Brain microvascular endothelial cell (primary cell): ENCODE measurements at regions not wholly inside any gene's neighbourhood (a gene's known extent, or its start where the extent isn't known, plus 50 kb on each side); places are given as distances from the start of the nearest gene placed in this dataset.
"Not testable (repeated sequence)": the region's sequence is repeated elsewhere in the genome, so short reads cannot be mapped to it uniquely, and the experiment has no call there.

ENCODE experiments used
- DNase-seq: peaks from one replicate; pipeline ENCODE4 v3.0.0-alpha.2; 2020
- H3K27ac ChIP-seq: fragments of 250-450 bp; sonication (Bioruptor Pico); 2 replicates; pipeline ENCODE4 v1.5.1; 2020; ENCODE audit warnings: mild to moderate bottlenecking, moderate library complexity
- H3K27me3 ChIP-seq: fragments of 250-450 bp; sonication (Bioruptor Pico); replicated peaks from 2 replicates; pipeline ENCODE4 v1.5.1; 2020; ENCODE audit warnings: mild to moderate bottlenecking
- H3K36me3 ChIP-seq: fragments of 250-450 bp; sonication (Bioruptor Pico); replicated peaks from 2 replicates; pipeline ENCODE4 v1.5.1; 2020; ENCODE audit warnings: mild to moderate bottlenecking
- H3K4me3 ChIP-seq: 2 replicates; pipeline ENCODE4 v1.5.1; 2011; ENCODE audit warnings: low read depth, mild to moderate bottlenecking, control low read depth, low read length, moderate library complexity
- in situ Hi-C: cut with HindIII; loops from 2 replicates; pipeline ENCODE4 v1.10.0; 2017; ENCODE audit warnings: low sequenced_read_pairs, low pct_ligation_motif_present
- TF ChIP-seq, protein P1 (sequence below): IDR thresholded peaks from 2 replicates; pipeline ENCODE4 v1.5.1; 2011; ENCODE audit warnings: low read depth, mild to moderate bottlenecking, moderate library complexity, low read length, control low read depth, inconsistent platforms; ENCODE audit errors: missing control alignments

DNA sequence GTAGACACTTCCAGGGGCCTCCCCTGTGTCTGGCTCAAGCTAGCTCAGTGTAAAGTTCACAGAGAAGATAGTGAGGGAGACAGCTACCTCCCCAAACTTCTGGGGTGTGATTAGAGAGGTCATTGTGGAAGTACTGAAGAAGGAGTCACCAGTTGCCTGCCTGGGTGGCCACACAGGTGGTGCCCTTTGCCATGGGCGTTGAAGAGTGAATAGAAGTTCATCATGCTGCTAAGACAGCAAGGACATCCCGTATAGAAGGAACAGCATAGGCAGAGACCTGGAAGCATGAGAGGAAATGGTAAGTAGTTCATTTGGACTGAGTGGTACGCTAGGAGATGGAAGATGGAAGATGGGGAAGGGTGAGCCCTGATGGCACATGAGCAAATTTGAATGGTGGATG is 110.1 kb downstream of the PJA1 start:
- no peaks in the 10 kb centered on the region for H3K36me3 ChIP-seq
- no peak for DNase-seq
- no peaks in the 10 kb centered on the region for H3K27me3 ChIP-seq
- H3K4me3 ChIP-seq: no peak overlapping the region
- in situ Hi-C loops: no loop called here
- no peak overlapping the region for H3K27ac ChIP-seq
- TF ChIP-seq, protein P1, sequence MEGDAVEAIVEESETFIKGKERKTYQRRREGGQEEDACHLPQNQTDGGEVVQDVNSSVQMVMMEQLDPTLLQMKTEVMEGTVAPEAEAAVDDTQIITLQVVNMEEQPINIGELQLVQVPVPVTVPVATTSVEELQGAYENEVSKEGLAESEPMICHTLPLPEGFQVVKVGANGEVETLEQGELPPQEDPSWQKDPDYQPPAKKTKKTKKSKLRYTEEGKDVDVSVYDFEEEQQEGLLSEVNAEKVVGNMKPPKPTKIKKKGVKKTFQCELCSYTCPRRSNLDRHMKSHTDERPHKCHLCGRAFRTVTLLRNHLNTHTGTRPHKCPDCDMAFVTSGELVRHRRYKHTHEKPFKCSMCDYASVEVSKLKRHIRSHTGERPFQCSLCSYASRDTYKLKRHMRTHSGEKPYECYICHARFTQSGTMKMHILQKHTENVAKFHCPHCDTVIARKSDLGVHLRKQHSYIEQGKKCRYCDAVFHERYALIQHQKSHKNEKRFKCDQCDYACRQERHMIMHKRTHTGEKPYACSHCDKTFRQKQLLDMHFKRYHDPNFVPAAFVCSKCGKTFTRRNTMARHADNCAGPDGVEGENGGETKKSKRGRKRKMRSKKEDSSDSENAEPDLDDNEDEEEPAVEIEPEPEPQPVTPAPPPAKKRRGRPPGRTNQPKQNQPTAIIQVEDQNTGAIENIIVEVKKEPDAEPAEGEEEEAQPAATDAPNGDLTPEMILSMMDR: no peak

DNA sequence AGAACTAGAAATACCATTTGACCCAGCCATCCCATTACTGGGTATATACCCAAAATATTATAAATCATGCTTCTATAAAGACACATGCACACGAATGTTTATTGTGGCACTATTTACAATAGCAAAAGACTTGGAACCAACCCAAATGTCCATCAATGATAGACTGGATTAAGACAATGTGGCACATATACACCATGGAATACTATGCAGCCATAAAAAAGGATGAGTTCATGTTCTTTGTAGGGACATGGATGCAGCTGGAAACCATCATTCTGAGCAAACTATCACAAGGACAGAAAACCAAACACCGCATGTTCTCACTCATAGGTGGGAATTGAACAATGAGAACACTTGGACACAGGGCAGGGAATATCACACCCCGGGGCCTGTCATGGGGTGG is 110.8 kb downstream of the PJA1 start:
- in situ Hi-C loops, H3K36me3 ChIP-seq, H3K4me3 ChIP-seq, H3K27ac ChIP-seq, H3K27me3 ChIP-seq, DNase-seq: not testable (repeated sequence)

DNA sequence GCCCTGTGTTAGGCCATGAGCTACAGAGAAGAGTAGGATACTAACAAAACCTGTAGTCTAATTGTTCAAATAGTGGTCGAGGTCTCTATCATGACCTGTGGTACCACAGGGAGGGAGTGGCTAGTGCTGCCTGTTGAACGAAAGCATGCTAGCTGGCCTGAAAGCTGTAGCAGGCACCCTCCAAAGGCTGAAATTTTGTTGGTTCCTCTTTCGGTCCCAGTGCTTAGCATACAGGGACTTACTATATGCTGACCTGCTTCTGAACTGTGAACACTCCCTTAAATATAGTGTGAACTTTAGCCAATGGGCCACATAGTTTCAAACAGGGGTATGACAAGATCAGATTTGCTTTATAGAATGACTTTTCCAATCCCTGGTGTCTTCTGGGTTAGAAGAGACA is 113.4 kb downstream of the PJA1 start:
- Histone ChIP-seq H3K4me3 (no peak overlapping the region), H3K36me3 (no peaks in the 10 kb centered on the region), H3K27ac (no peak overlapping the region), H3K27me3 (no peaks in the 10 kb centered on the region)
- DNase-seq: no peak
- TF ChIP-seq, protein P1: no peak
- in situ Hi-C loops: no loop called here

DNA sequence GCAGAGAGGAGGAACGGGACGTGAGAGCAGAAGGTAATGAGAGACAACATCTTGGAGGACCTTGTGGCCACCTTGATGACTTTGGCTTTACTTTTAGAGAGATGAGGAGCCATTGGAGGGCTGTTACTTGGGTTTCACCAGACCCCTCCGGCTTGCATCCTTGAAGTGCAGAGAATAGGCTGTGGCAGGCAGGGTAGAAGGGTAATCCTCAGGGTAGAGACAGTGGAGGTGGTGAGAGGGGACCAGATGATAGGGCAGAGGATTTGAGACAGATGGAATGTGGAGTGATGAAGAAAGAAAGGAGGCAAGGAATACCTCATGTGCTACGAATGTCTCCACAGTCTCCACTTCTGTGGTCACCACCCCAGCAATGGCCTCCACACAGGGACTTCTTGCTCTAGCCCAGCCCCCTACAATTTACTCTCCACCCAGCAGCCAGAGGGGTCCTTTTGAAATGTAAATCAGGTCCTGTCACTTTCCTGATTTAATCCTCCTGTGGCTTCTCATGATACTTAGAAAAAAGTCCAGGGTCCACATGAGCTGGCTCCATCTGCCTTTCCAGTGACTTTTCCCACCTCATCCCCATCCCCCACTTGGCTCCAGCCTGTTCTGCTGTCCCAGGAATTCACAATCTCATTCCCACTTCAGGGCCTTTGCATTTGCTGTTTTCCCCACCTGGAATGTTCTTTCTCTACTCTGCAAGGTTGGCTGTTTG is 115.0 kb downstream of the PJA1 start:
- TF ChIP-seq, protein P1: no peak
- in situ Hi-C loops: no loop called here

DNA sequence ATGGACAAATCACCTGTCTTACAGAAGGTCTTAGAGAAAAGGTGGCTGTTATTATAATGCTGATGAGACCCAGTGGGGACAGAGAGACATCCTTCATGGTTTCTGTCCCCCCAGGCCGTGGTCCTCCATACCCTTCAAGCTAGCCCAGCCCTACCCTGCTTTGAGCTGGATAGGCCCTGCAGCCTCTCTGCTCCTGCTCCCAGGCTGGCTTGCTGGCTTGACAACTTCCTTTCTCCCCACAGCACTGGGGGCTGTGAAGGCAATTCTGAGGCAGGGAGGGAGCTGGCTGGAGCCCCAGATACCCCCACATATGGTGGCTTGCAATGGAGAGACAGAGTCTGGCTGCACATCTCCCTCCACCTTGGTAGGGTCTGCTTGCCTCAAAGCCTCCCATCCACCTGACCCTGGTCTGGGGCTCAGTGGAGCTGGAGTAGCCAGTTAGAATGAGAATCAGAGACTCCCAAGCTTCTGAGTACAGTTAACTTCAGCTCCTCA is 118.2 kb downstream of the PJA1 start:
- Histone ChIP-seq H3K4me3 (no peak overlapping the region), H3K27me3 (no peaks in the 10 kb centered on the region), H3K36me3 (no peaks in the 10 kb centered on the region), H3K27ac (no peak overlapping the region)
- no peak for DNase-seq
- TF ChIP-seq, protein P1: no peak
- in situ Hi-C loops: no loop called here

More for the DNA sequence above, 115.0 kb downstream of the PJA1 start:
- no peaks in the 10 kb centered on the region for H3K36me3 ChIP-seq
- H3K4me3 ChIP-seq: no peak overlapping the region
- no peak for DNase-seq
- H3K27ac ChIP-seq: no peak overlapping the region
- H3K27me3 ChIP-seq: no peaks in the 10 kb centered on the region

DNA sequence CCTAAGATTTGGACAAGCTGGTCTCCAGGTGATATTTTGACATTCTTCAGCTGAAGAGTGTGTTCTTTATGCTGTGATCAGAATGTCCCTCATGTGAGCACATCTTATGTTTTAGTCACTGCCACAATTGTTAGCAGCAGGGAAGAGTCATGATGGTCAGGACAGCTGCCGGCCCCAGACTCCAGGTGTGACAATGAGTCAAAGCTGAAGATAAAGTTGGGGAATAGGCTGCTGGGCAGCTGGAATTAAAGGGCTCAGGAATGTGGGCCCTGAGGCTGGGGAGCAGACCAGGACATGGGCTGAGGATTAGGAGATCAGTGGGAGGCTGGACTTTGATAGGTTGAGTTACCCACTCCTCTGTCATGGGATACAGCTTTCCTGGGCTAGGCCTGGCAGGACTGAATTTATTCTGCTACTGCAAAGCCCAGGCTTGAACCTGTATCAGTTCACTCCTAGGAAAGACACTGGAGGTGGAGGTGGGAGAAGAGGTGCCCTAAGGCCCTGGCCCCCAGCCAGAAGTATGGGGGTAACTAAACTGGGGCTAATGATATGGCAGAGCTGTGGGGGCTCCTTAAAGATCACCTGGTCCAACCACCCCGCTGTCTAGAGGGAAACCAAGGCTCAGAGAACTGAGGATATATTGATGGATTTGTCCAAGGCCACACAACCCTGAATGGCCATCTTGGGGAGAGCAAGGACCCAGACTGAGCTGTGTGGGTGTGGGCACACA is 119.5 kb downstream of the PJA1 start:
- H3K36me3 ChIP-seq: no peaks in the 10 kb centered on the region
- no peaks in the 10 kb centered on the region for H3K27me3 ChIP-seq
- in situ Hi-C loops: no loop called here
- TF ChIP-seq, protein P1: no peak
- no peak for DNase-seq
- H3K27ac ChIP-seq: no peak overlapping the region
- no peak overlapping the region for H3K4me3 ChIP-seq
